ENCODE measurements at regions not wholly inside any gene's neighbourhood (a gene's known extent, or its start where the extent isn't known, plus 50 kb on each side); places are given as distances from the start of the nearest gene placed in this dataset.

DNA sequence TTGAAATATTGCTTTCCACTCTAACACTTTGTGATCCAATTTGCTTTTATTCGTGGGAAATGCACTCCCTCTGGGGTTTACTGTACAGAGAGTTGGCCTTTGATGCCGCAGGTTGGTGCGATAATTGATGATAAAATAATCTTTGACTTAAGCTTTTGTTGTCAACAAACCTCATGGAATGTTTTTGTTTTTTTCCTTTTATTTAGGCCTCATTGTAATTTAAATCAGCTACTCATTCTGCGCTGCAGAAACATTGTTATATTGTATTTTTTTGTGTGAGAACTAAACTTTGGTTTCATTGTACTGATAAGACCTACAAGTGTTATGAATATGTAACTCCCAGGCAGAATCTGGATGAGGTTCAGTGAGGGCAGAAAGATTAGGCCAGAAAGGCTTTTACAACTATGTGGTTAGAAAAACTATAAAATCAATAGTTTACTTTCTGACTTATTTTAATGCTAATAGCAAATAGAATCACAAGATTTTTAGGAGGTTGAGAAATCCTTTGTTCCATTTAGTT, 76.8 kb upstream of the POM121L12 start:
- Histone ChIP-seq H2AK5ac (ENCODE audit: low read length) (no peak overlapping the region), H3K4me2 (ENCODE audit: low read length) (no peak overlapping the region), H3K4me1 (ENCODE audit: control insufficient read depth, low read depth, low read length) (peaks cover 2% of the 10 kb centered on the region), H3K56ac (ENCODE audit: low read length) (no peak overlapping the region), H3K4me3 (ENCODE audit: low read length) (no peak overlapping the region), H3K27ac (ENCODE audit: low read depth, low read length) (no peak overlapping the region), H3K4ac (ENCODE audit: low read depth, low read length) (no peak overlapping the region), H4K8ac (ENCODE audit: low read depth, low read length) (no peak overlapping the region), H4K5ac (ENCODE audit: low read length) (no peak overlapping the region), H3K27me3 (ENCODE audit: insufficient read depth, low read length, poor library complexity) (no peaks in the 10 kb centered on the region), H2BK15ac (replicated peaks; ENCODE audit: low read depth) (peak overlapping the region; percentile 57), H2BK5ac (ENCODE audit: low read length) (no peak overlapping the region), H3K79me2 (ENCODE audit: control insufficient read depth, insufficient read depth, low read length) (no peaks in the 10 kb centered on the region), H3K36me3 (ENCODE audit: control insufficient read depth, insufficient read depth, low read length) (no peaks in the 10 kb centered on the region), H3K79me1 (ENCODE audit: low read length) (no peaks in the 10 kb centered on the region), H3K9ac (ENCODE audit: low read length) (no peak overlapping the region), H3K18ac (ENCODE audit: low read length) (peak overlapping the region; percentile 68), H3K23ac (ENCODE audit: low read length) (no peak overlapping the region), H2BK120ac (ENCODE audit: low read depth, low read length) (no peak overlapping the region)
- no CpG with 5 or more reads among the region's 4 CpGs for WGBS (ENCODE audit: extremely low coverage, insufficient coverage, low lambda C conversion rate)
- DNase-seq, result no peak

DNA sequence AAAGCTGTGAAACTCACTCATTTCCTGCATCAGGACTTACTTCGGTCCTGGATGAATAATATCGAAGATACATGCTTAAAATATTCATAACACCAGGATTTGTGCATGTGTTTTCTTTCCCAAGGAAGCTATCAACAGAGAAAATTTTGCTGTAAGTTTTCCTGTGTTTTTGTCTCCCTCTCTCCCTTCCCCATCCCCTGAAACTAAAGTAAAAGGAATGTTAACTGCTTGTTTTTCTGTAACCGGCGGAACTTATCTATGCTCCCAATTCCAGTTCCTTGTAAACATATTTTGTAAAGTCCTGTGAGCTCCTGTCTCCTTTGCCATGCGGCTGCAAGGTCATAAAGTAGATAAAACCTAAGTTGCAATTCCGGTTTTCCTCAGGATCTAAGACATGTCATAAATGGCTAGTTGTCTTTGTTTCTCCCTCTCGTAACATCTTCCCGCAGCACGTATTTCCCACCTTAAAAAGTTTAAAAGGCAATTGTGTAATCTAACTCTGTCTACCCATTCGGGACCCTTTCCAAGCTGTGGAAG, 79.0 kb upstream of the POM121L12 start:
- H2AK5ac ChIP-seq (ENCODE audit: low read length), result no peak overlapping the region
- H3K79me2 ChIP-seq (ENCODE audit: control insufficient read depth, insufficient read depth, low read length), result no peaks in the 10 kb centered on the region
- peak overlapping the region; percentile 19 for H3K56ac ChIP-seq (ENCODE audit: low read length)
- no peak overlapping the region for H3K23ac ChIP-seq (ENCODE audit: low read length)
- H2BK120ac ChIP-seq (ENCODE audit: low read depth, low read length), result no peak overlapping the region
- no peak overlapping the region for H4K5ac ChIP-seq (ENCODE audit: low read length)
- no CpG with 5 or more reads among the region's 10 CpGs for WGBS (ENCODE audit: extremely low coverage, insufficient coverage, low lambda C conversion rate)
- H3K4me2 ChIP-seq (ENCODE audit: low read length), result no peak overlapping the region
- no peaks in the 10 kb centered on the region for H3K27me3 ChIP-seq (ENCODE audit: insufficient read depth, low read length, poor library complexity)
- H3K9ac ChIP-seq (ENCODE audit: low read length), result no peak overlapping the region
- no peak overlapping the region for H3K4ac ChIP-seq (ENCODE audit: low read depth, low read length)
- no peaks in the 10 kb centered on the region for H3K79me1 ChIP-seq (ENCODE audit: low read length)
- no peak overlapping the region for H2BK5ac ChIP-seq (ENCODE audit: low read length)
- H2BK15ac ChIP-seq (replicated peaks; ENCODE audit: low read depth), result no peak overlapping the region
- DNase-seq, result peak; percentile 30
- H3K4me3 ChIP-seq (ENCODE audit: low read length), result no peak overlapping the region
- peaks cover 2% of the 10 kb centered on the region for H3K4me1 ChIP-seq (ENCODE audit: control insufficient read depth, low read depth, low read length)
- H3K36me3 ChIP-seq (ENCODE audit: control insufficient read depth, insufficient read depth, low read length), result no peaks in the 10 kb centered on the region
- no peak overlapping the region for H3K27ac ChIP-seq (ENCODE audit: low read depth, low read length)
- H3K18ac ChIP-seq (ENCODE audit: low read length), result peak overlapping the region; percentile 80
- H4K8ac ChIP-seq (ENCODE audit: low read depth, low read length), result no peak overlapping the region

DNA sequence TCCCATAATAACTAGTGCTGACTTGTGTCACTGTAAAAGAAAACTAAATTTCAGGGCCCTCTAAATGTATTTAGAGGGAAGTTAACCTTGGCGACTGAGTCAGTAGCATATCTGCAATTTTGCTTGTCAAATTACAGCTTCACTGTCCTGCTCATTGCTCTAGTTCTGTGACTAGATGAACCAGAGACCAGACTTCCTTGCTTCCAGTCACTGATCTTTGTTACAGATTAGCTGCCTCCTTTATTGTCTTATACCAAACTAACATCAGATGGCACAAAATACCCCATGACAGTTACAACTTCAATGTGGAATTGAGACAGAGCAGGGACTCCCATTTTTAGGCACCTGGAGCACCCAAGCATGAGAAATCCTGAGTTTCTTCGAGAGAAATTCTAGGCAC, 79.9 kb upstream of the POM121L12 start:
- H2BK15ac ChIP-seq (replicated peaks; ENCODE audit: low read depth), result no peak overlapping the region
- no peak for DNase-seq
- H4K8ac ChIP-seq (ENCODE audit: low read depth, low read length), result no peak overlapping the region
- H3K4me1 ChIP-seq (ENCODE audit: control insufficient read depth, low read depth, low read length), result peaks cover 2% of the 10 kb centered on the region
- no peaks in the 10 kb centered on the region for H3K36me3 ChIP-seq (ENCODE audit: control insufficient read depth, insufficient read depth, low read length)
- no peak overlapping the region for H3K23ac ChIP-seq (ENCODE audit: low read length)
- H3K79me1 ChIP-seq (ENCODE audit: low read length), result no peaks in the 10 kb centered on the region
- H3K79me2 ChIP-seq (ENCODE audit: control insufficient read depth, insufficient read depth, low read length), result no peaks in the 10 kb centered on the region
- H2AK5ac ChIP-seq (ENCODE audit: low read length), result no peak overlapping the region
- no CpG with 5 or more reads among the region's 2 CpGs for WGBS (ENCODE audit: extremely low coverage, insufficient coverage, low lambda C conversion rate)
- no peak overlapping the region for H3K27ac ChIP-seq (ENCODE audit: low read depth, low read length)
- H3K18ac ChIP-seq (ENCODE audit: low read length), result no peak overlapping the region
- H3K56ac ChIP-seq (ENCODE audit: low read length), result peak overlapping the region; percentile 59
- no peak overlapping the region for H3K9ac ChIP-seq (ENCODE audit: low read length)
- peak overlapping the region; percentile 23 for H4K5ac ChIP-seq (ENCODE audit: low read length)
- H3K4ac ChIP-seq (ENCODE audit: low read depth, low read length), result peak overlapping the region; percentile 16
- no peak overlapping the region for H3K4me2 ChIP-seq (ENCODE audit: low read length)
- no peak overlapping the region for H3K4me3 ChIP-seq (ENCODE audit: low read length)
- H3K27me3 ChIP-seq (ENCODE audit: insufficient read depth, low read length, poor library complexity), result no peaks in the 10 kb centered on the region
- no peak overlapping the region for H2BK5ac ChIP-seq (ENCODE audit: low read length)
- H2BK120ac ChIP-seq (ENCODE audit: low read depth, low read length), result no peak overlapping the region

DNA sequence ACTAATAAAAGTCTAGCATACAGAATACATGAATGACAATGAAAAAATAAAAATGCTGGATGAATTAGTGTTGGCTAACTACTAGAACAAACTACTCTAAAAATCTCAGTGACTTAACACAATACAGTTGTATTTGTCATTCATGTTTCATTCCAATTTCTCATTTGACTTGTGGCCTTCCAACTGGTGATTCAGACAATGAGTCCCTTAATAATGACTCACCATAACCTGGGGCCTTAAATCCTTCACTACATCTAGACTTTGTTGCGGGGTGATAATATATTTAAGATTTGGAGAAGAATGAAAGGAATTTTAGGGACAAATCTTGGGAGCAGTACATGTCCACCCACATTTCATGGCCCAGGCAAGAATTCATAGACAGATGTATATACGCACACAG, 90.5 kb upstream of the POM121L12 start:
- H3K4me1 ChIP-seq (ENCODE audit: control insufficient read depth, low read depth, low read length), result peaks cover 1% of the 10 kb centered on the region
- H3K27me3 ChIP-seq (ENCODE audit: insufficient read depth, low read length, poor library complexity), result no peaks in the 10 kb centered on the region
- WGBS (ENCODE audit: extremely low coverage, insufficient coverage, low lambda C conversion rate), result no CpG with 5 or more reads among the region's 2 CpGs
- no peak overlapping the region for H2BK15ac ChIP-seq (replicated peaks; ENCODE audit: low read depth)
- H3K56ac ChIP-seq (ENCODE audit: low read length), result no peak overlapping the region
- no peaks in the 10 kb centered on the region for H3K79me1 ChIP-seq (ENCODE audit: low read length)
- no peak overlapping the region for H3K9ac ChIP-seq (ENCODE audit: low read length)
- H3K36me3 ChIP-seq (ENCODE audit: control insufficient read depth, insufficient read depth, low read length), result no peaks in the 10 kb centered on the region
- H3K23ac ChIP-seq (ENCODE audit: low read length), result no peak overlapping the region
- no peak overlapping the region for H3K27ac ChIP-seq (ENCODE audit: low read depth, low read length)
- no peak overlapping the region for H4K5ac ChIP-seq (ENCODE audit: low read length)
- no peak overlapping the region for H3K18ac ChIP-seq (ENCODE audit: low read length)
- no peak overlapping the region for H4K8ac ChIP-seq (ENCODE audit: low read depth, low read length)
- H3K79me2 ChIP-seq (ENCODE audit: control insufficient read depth, insufficient read depth, low read length), result no peaks in the 10 kb centered on the region
- DNase-seq, result no peak
- no peak overlapping the region for H3K4me3 ChIP-seq (ENCODE audit: low read length)
- no peak overlapping the region for H3K4ac ChIP-seq (ENCODE audit: low read depth, low read length)
- no peak overlapping the region for H3K4me2 ChIP-seq (ENCODE audit: low read length)
- H2BK120ac ChIP-seq (ENCODE audit: low read depth, low read length), result no peak overlapping the region
- no peak overlapping the region for H2BK5ac ChIP-seq (ENCODE audit: low read length)
- H2AK5ac ChIP-seq (ENCODE audit: low read length), result no peak overlapping the region

DNA sequence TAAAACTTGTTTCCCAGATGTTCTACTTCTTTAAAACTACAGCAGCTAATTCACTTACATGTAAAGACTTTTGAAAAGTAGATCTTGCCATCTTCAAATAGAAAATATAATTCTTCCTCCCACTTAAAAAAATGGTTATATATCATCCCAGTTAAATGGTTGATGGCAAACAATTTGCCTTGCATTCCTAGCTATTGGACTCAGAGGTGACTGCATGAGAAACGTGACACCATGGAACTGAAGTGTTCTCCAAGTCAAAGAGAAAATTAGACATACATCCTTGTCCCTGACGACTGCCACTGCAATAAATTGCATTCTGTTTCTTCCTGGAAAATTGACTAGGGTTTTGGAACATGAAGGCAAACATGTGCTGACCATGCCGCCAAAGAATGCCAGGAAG, 95.0 kb upstream of the POM121L12 start:
- no peaks in the 10 kb centered on the region for H3K27me3 ChIP-seq (ENCODE audit: insufficient read depth, low read length, poor library complexity)
- DNase-seq, result no peak
- no peak overlapping the region for H3K56ac ChIP-seq (ENCODE audit: low read length)
- no peak overlapping the region for H3K27ac ChIP-seq (ENCODE audit: low read depth, low read length)
- no peaks in the 10 kb centered on the region for H3K4me1 ChIP-seq (ENCODE audit: control insufficient read depth, low read depth, low read length)
- no peaks in the 10 kb centered on the region for H3K36me3 ChIP-seq (ENCODE audit: control insufficient read depth, insufficient read depth, low read length)
- H3K18ac ChIP-seq (ENCODE audit: low read length), result no peak overlapping the region
- H3K4me2 ChIP-seq (ENCODE audit: low read length), result no peak overlapping the region
- no peak overlapping the region for H3K4me3 ChIP-seq (ENCODE audit: low read length)
- no peak overlapping the region for H3K4ac ChIP-seq (ENCODE audit: low read depth, low read length)
- H4K5ac ChIP-seq (ENCODE audit: low read length), result no peak overlapping the region
- H2BK120ac ChIP-seq (ENCODE audit: low read depth, low read length), result no peak overlapping the region
- H2BK15ac ChIP-seq (replicated peaks; ENCODE audit: low read depth), result no peak overlapping the region
- H2AK5ac ChIP-seq (ENCODE audit: low read length), result no peak overlapping the region
- no peaks in the 10 kb centered on the region for H3K79me1 ChIP-seq (ENCODE audit: low read length)
- H3K23ac ChIP-seq (ENCODE audit: low read length), result no peak overlapping the region
- no CpG with 5 or more reads among the region's 3 CpGs for WGBS (ENCODE audit: extremely low coverage, insufficient coverage, low lambda C conversion rate)
- no peak overlapping the region for H4K8ac ChIP-seq (ENCODE audit: low read depth, low read length)
- no peak overlapping the region for H2BK5ac ChIP-seq (ENCODE audit: low read length)
- H3K79me2 ChIP-seq (ENCODE audit: control insufficient read depth, insufficient read depth, low read length), result no peaks in the 10 kb centered on the region
- no peak overlapping the region for H3K9ac ChIP-seq (ENCODE audit: low read length)

DNA sequence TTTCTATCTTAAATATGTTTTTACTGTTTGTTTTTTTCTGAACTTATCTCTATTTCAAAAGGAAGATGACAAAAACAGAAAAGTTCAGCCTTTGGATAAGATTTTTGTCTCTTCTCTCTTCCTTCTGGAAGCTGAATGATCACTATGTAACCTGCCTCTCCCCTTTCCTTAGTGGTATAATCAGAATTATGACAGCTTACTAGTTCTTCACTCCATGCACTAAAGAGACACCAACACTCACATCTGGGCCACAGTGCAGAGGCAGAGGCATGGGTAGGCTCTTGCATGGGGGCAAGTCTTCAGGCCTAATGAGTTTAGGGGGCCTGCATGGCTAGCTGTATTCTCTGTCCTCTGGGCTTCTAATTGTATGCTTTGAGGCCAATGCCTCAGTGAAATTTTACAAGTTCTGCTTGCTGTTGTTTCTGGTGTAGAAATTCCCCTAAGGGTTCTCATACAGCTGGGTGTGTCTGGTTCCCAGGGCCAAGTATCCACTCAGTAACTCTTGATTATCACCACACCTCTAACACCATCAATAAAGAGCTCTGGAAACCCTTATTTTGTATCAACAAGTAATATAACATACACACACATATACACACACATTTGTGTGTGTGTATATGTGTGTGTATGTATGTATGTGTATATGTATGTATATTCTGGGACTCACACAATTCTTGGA, 96.8 kb upstream of the POM121L12 start:
- H2BK15ac ChIP-seq (replicated peaks; ENCODE audit: low read depth), result no peak overlapping the region
- no peak overlapping the region for H3K23ac ChIP-seq (ENCODE audit: low read length)
- no peak overlapping the region for H3K27ac ChIP-seq (ENCODE audit: low read depth, low read length)
- no peaks in the 10 kb centered on the region for H3K79me2 ChIP-seq (ENCODE audit: control insufficient read depth, insufficient read depth, low read length)
- H3K4me2 ChIP-seq (ENCODE audit: low read length), result no peak overlapping the region
- no peak overlapping the region for H4K8ac ChIP-seq (ENCODE audit: low read depth, low read length)
- H2AK5ac ChIP-seq (ENCODE audit: low read length), result no peak overlapping the region
- no peak overlapping the region for H3K9ac ChIP-seq (ENCODE audit: low read length)
- no peaks in the 10 kb centered on the region for H3K36me3 ChIP-seq (ENCODE audit: control insufficient read depth, insufficient read depth, low read length)
- no peaks in the 10 kb centered on the region for H3K79me1 ChIP-seq (ENCODE audit: low read length)
- H3K4me1 ChIP-seq (ENCODE audit: control insufficient read depth, low read depth, low read length), result no peaks in the 10 kb centered on the region
- DNase-seq, result no peak
- no peak overlapping the region for H2BK5ac ChIP-seq (ENCODE audit: low read length)
- H3K27me3 ChIP-seq (ENCODE audit: insufficient read depth, low read length, poor library complexity), result no peaks in the 10 kb centered on the region
- no peak overlapping the region for H4K5ac ChIP-seq (ENCODE audit: low read length)
- H3K4me3 ChIP-seq (ENCODE audit: low read length), result no peak overlapping the region
- H3K18ac ChIP-seq (ENCODE audit: low read length), result no peak overlapping the region
- no peak overlapping the region for H3K4ac ChIP-seq (ENCODE audit: low read depth, low read length)
- no peak overlapping the region for H3K56ac ChIP-seq (ENCODE audit: low read length)
- no peak overlapping the region for H2BK120ac ChIP-seq (ENCODE audit: low read depth, low read length)
